Tibial nerve (tissue), 4 donors: ENCODE measurements at regions not wholly inside any gene's neighbourhood (a gene's known extent, or its start where the extent isn't known, plus 50 kb on each side); places are given as distances from the start of the nearest gene placed in this dataset.

Experiments
- EP300 ChIP-seq, 2 donors: sonication (generic); formaldehyde crosslinking; IDR thresholded peaks; one replicate each; pipeline ENCODE4 v1.6.1; 2017; ENCODE audit warnings: antibody characterized with exemption in 2 of 2, mild to moderate bottlenecking in 1 of 2
- TF ChIP-seq, protein P1 (sequence below), 5 experiments: fragments of 200-600 bp in 3 of 5; fragments of 450-650 bp in 2 of 5; sonication (generic) in 3 of 5; IDR thresholded peaks; one replicate each; pipeline ENCODE4 v1.5.1; 2016 to 2019; ENCODE audit warnings: antibody characterized with exemption in 5 of 5, mild to moderate bottlenecking in 3 of 5, moderate library complexity in 2 of 5

DNA sequence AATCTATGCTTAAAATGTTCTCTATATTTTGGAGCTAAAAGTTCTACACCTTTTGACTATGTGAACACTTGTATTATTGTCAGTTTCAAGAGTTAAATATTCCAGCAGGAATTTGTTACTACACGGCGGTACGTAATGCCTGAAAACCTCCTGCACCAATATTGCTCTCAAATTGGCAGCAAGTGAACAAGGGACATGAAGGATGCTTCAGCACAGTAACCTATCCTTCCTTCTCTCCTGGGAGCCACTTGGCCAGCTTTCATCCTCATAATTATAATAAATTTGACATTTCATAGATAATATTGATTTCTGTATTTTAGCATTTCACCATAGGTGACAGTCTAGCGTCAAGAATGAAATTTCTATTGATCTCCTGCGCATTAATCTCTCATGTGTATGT lies 197.6 kb downstream of the NR4A2 start:
- TF ChIP-seq, protein P1, sequence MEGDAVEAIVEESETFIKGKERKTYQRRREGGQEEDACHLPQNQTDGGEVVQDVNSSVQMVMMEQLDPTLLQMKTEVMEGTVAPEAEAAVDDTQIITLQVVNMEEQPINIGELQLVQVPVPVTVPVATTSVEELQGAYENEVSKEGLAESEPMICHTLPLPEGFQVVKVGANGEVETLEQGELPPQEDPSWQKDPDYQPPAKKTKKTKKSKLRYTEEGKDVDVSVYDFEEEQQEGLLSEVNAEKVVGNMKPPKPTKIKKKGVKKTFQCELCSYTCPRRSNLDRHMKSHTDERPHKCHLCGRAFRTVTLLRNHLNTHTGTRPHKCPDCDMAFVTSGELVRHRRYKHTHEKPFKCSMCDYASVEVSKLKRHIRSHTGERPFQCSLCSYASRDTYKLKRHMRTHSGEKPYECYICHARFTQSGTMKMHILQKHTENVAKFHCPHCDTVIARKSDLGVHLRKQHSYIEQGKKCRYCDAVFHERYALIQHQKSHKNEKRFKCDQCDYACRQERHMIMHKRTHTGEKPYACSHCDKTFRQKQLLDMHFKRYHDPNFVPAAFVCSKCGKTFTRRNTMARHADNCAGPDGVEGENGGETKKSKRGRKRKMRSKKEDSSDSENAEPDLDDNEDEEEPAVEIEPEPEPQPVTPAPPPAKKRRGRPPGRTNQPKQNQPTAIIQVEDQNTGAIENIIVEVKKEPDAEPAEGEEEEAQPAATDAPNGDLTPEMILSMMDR (IDR thresholded peaks at IDR 0.05) = no peak
- TF ChIP-seq EP300 (IDR thresholded peaks at IDR 0.05) = no peak
